CD4-positive, CD25-positive, alpha-beta regulatory T cell (primary cell): ENCODE measurements at regions not wholly inside any gene's neighbourhood (a gene's known extent, or its start where the extent isn't known, plus 50 kb on each side); places are given as distances from the start of the nearest gene placed in this dataset.
A peak's percentile ranks its signal among the peaks of the same experiment; 100 is the strongest.

ENCODE experiments used
- ATAC-seq, 2 donors: fragments of 150-1000 bp; cut with Tn5 transposase; one replicate each; pipeline ENCODE4 v1.10.0; 2021; ENCODE audit warnings: low read depth in 2 of 2, moderate number of reproducible peaks in 2 of 2, moderate library complexity in 1 of 2
- DNase-seq, 3 donors: peaks; one replicate each; pipeline versions ENCODE4 v3.0.0 to v3.0.0-alpha.2; 2012 to 2022; ENCODE audit warnings: mixed read lengths in 1 of 3
- H3K27ac ChIP-seq: one replicate; pipeline ENCODE4 v1.7.0; 2013; ENCODE audit warnings: mild to moderate bottlenecking, low read length; ENCODE audit not compliant: insufficient read depth, poor library complexity, severe bottlenecking
- H3K27me3 ChIP-seq: one replicate; pipeline ENCODE4 v1.7.0; 2013; ENCODE audit warnings: low read length; ENCODE audit not compliant: control insufficient read depth, insufficient read depth
- H3K36me3 ChIP-seq: one replicate; pipeline ENCODE4 v1.7.0; 2013; ENCODE audit warnings: mild to moderate bottlenecking, low read length, moderate library complexity; ENCODE audit not compliant: control insufficient read depth, insufficient read depth
- H3K4me1 ChIP-seq: 2 replicates; pipeline ENCODE4 v1.7.0; 2013; ENCODE audit warnings: mild to moderate bottlenecking, low read length; ENCODE audit not compliant: insufficient read depth, control insufficient read depth, poor library complexity, severe bottlenecking
- H3K4me3 ChIP-seq: one replicate; pipeline ENCODE4 v1.7.0; 2013; ENCODE audit warnings: low read depth, mild to moderate bottlenecking, low read length, moderate library complexity
- H3K9me3 ChIP-seq, 2 experiments: 1 replicate in 1 of 2; 2 replicates in 1 of 2; pipeline ENCODE4 v1.7.0; 2013; ENCODE audit warnings: low read length in 2 of 2, mild to moderate bottlenecking in 1 of 2, moderate library complexity in 1 of 2; ENCODE audit not compliant: control insufficient read depth in 2 of 2
- H3K27ac Mint-ChIP-seq, 3 donors: one replicate each; pipeline ENCODE4 v1.8.0; 2020 to 2022; ENCODE audit warnings: mild to moderate bottlenecking in 3 of 3, mixed read lengths in 3 of 3, moderate library complexity in 2 of 3
- H3K27me3 Mint-ChIP-seq: one replicate; pipeline ENCODE4 v1.8.0; 2022; ENCODE audit warnings: mild to moderate bottlenecking, mixed read lengths
- H3K36me3 Mint-ChIP-seq: one replicate; pipeline ENCODE4 v1.8.0; 2020; ENCODE audit warnings: mixed read lengths
- H3K4me1 Mint-ChIP-seq, 4 donors: one replicate each; pipeline ENCODE4 v1.8.0; 2020 to 2022; ENCODE audit warnings: mixed read lengths in 4 of 4, mild to moderate bottlenecking in 1 of 4
- H3K4me3 Mint-ChIP-seq, 4 donors: one replicate each; pipeline ENCODE4 v1.8.0; 2020 to 2022; ENCODE audit warnings: mild to moderate bottlenecking in 4 of 4, mixed read lengths in 4 of 4, moderate library complexity in 3 of 4
- H3K9me3 Mint-ChIP-seq, 7 donors: one replicate each; pipeline ENCODE4 v1.8.0; 2020 to 2022; ENCODE audit warnings: mixed read lengths in 7 of 7, mild to moderate bottlenecking in 3 of 7, moderate library complexity in 2 of 7

- no peak overlapping the region for H3K4me3 Mint-ChIP-seq
- H3K4me3 ChIP-seq, result no peak overlapping the region
- no peaks in the 10 kb centered on the region for H3K36me3 Mint-ChIP-seq
- peaks cover 0 to 2% (median 0%) of the 10 kb centered on the region in 4 donors for H3K4me1 Mint-ChIP-seq
- no peak overlapping the region for H3K27ac ChIP-seq
- H3K9me3 Mint-ChIP-seq, result peaks cover 0 to 2% (median 0%) of the 10 kb centered on the region in 7 donors
- no peak overlapping the region for H3K27ac Mint-ChIP-seq
- ATAC-seq (no peak), DNase-seq (no peak)
- no peaks in the 10 kb centered on the region for H3K36me3 ChIP-seq
- H3K4me1 ChIP-seq, result no peaks in the 10 kb centered on the region
- no peaks in the 10 kb centered on the region for H3K27me3 Mint-ChIP-seq
- H3K27me3 ChIP-seq, result no peaks in the 10 kb centered on the region
- H3K9me3 ChIP-seq, result no peaks in the 10 kb centered on the region
Measured at GRCh38 chr21:32137931-32138330, 140.9 kb downstream of the MIS18A start.

- no peaks in the 10 kb centered on the region for H3K27me3 ChIP-seq
- no peak overlapping the region for H3K27ac ChIP-seq
- no peaks in the 10 kb centered on the region for H3K36me3 Mint-ChIP-seq
- ATAC-seq (no peak), DNase-seq (peak in 1 of 3 donors; percentile 1)
- no peaks in the 10 kb centered on the region for H3K27me3 Mint-ChIP-seq
- no peaks in the 10 kb centered on the region for H3K9me3 ChIP-seq
- peaks cover 0 to 2% (median 0%) of the 10 kb centered on the region in 4 donors for H3K4me1 Mint-ChIP-seq
- H3K4me3 ChIP-seq, result no peak overlapping the region
- H3K4me3 Mint-ChIP-seq, result no peak overlapping the region
- no peaks in the 10 kb centered on the region for H3K36me3 ChIP-seq
- peak overlapping the region in 1 of 3 donors; percentile 68 for H3K27ac Mint-ChIP-seq
- no peaks in the 10 kb centered on the region for H3K4me1 ChIP-seq
- H3K9me3 Mint-ChIP-seq, result peaks cover 0 to 2% (median 0%) of the 10 kb centered on the region in 7 donors
Measured at GRCh38 chr21:32137266-32137665, 141.6 kb downstream of the MIS18A start.

GRCh38 chr21:32136546-32136945, 142.3 kb downstream of the MIS18A start:
- Histone ChIP-seq H3K4me1 (no peaks in the 10 kb centered on the region), H3K9me3 (no peaks in the 10 kb centered on the region), H3K36me3 (no peaks in the 10 kb centered on the region), H3K4me3 (no peak overlapping the region), H3K27me3 (no peaks in the 10 kb centered on the region), H3K27ac (no peak overlapping the region)
- H3K27me3 Mint-ChIP-seq, result no peaks in the 10 kb centered on the region
- no peaks in the 10 kb centered on the region for H3K36me3 Mint-ChIP-seq
- DNase-seq (no peak), ATAC-seq (no peak)
- H3K27ac Mint-ChIP-seq, result no peak overlapping the region
- H3K9me3 Mint-ChIP-seq, result peaks cover 0 to 2% (median 0%) of the 10 kb centered on the region in 7 donors
- no peak overlapping the region for H3K4me3 Mint-ChIP-seq
- H3K4me1 Mint-ChIP-seq, result peaks cover 0 to 2% (median 0%) of the 10 kb centered on the region in 4 donors

DNA sequence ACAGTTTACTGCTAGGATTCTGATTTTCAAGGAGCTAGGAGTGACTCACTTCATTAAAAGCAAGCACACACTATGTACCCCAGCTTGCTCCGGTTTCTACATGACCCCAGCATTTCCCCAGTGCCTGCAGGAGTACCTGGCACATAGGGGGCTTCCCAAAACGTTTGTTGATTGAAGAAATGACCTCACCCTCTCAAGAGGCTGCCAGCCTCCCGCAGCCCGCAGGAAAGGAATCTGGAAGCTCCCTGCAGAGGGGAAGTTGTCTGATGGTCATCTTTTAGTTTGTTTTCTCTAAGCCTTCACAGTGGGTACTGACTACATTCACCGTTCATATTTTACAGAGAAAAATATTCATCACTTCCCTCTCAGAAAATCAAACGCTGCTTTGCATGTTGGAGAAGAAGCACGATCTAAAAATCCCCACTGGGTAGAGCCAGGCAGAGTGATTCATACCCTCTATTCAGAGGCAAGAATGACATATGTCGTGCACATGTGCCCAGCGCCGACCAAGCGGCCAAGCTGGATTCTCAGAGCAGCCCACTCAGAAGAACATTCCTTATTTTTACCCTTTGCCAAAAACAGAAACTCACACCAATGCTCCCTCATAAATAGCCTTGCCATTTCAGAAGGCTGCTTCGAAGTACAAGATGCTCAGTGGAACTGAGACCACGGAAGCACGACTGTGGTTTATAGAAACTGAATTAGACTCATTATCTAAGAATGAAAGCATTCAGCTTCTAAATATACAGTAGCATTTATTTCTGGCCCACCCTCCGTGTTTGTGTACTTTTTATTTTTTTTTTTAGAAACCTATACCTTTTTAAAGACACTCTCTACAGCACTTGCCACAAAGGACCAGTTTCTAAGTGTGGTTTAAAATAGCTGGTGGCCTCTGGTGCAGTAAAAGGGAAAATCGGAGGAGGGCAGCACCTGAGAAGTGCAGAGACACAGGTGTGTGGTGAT, 143.2 kb downstream of the MIS18A start:
- H3K27ac ChIP-seq, result no peak overlapping the region
- no peaks in the 10 kb centered on the region for H3K27me3 Mint-ChIP-seq
- H3K36me3 Mint-ChIP-seq, result no peaks in the 10 kb centered on the region
- H3K4me1 Mint-ChIP-seq, result peaks cover 0 to 2% (median 0%) of the 10 kb centered on the region in 4 donors
- no peak overlapping the region for H3K4me3 Mint-ChIP-seq
- ATAC-seq, result no peak
- H3K36me3 ChIP-seq, result no peaks in the 10 kb centered on the region
- H3K4me3 ChIP-seq, result no peak overlapping the region
- no peak for DNase-seq
- H3K4me1 ChIP-seq, result no peaks in the 10 kb centered on the region
- H3K27me3 ChIP-seq, result no peaks in the 10 kb centered on the region
- H3K27ac Mint-ChIP-seq, result no peak overlapping the region
- no peaks in the 10 kb centered on the region for H3K9me3 ChIP-seq
- H3K9me3 Mint-ChIP-seq, result peaks cover 0 to 5% (median 0%) of the 10 kb centered on the region in 7 donors

DNA sequence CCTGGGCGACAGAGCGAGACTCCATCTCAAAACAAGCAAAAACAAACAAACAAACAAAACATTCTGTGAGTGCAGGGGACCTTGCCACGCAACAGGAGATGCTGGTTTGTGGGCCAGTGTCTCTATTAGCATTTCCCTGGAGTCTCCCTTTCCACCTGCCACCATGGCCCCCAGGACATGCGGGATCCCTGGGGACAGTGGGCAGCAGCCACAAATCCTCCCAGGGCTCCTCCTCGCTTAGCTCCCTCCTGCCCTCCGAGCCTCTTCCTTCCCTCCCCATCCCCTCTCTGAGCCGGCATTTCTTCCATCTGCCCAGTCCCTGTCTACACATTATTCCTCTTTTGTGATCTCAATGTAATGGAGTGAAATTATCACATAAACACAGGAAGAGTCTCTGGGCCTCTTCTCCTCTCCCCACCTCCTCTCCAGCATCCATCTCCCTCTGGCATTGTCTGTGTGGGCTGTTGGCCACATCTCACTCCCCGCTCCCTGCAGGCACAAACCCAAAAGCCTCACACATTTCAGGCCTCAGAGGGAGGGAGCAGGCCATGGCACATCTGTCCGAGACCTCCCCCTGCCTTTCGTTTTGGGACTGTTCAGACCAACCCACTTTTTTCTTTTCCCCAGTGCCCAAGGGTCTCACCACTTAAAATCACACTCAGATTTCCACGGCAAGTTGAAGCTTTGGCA, 144.3 kb downstream of the MIS18A start:
- Mint-ChIP-seq H3K27ac (no peak overlapping the region), H3K36me3 (no peaks in the 10 kb centered on the region), H3K4me1 (peaks cover 0 to 2% (median 0%) of the 10 kb centered on the region in 4 donors), H3K9me3 (peaks cover 0 to 5% (median 0%) of the 10 kb centered on the region in 7 donors), H3K4me3 (no peak overlapping the region), H3K27me3 (no peaks in the 10 kb centered on the region)
- no peaks in the 10 kb centered on the region for H3K36me3 ChIP-seq
- H3K4me3 ChIP-seq, result no peak overlapping the region
- no peaks in the 10 kb centered on the region for H3K9me3 ChIP-seq
- no peak for ATAC-seq
- no peak overlapping the region for H3K27ac ChIP-seq
- H3K27me3 ChIP-seq, result no peaks in the 10 kb centered on the region
- DNase-seq, result no peak
- no peaks in the 10 kb centered on the region for H3K4me1 ChIP-seq

- Mint-ChIP-seq H3K36me3 (no peaks in the 10 kb centered on the region), H3K4me3 (no peak overlapping the region), H3K27me3 (no peaks in the 10 kb centered on the region), H3K27ac (no peak overlapping the region), H3K4me1 (peaks cover 0 to 2% (median 0%) of the 10 kb centered on the region in 4 donors), H3K9me3 (peaks cover 0 to 8% (median 3%) of the 10 kb centered on the region in 7 donors)
- no peak overlapping the region for H3K27ac ChIP-seq
- H3K4me3 ChIP-seq, result no peak overlapping the region
- H3K36me3 ChIP-seq, result no peaks in the 10 kb centered on the region
- no peak for ATAC-seq
- no peaks in the 10 kb centered on the region for H3K4me1 ChIP-seq
- H3K27me3 ChIP-seq, result no peaks in the 10 kb centered on the region
- DNase-seq, result no peak
- H3K9me3 ChIP-seq, result no peaks in the 10 kb centered on the region
Measured at GRCh38 chr21:32132881-32133280, 146.0 kb downstream of the MIS18A start.

- Histone ChIP-seq H3K36me3 (no peaks in the 10 kb centered on the region), H3K9me3 (no peaks in the 10 kb centered on the region), H3K27ac (no peak overlapping the region), H3K4me3 (no peak overlapping the region), H3K4me1 (no peaks in the 10 kb centered on the region), H3K27me3 (no peaks in the 10 kb centered on the region)
- no peaks in the 10 kb centered on the region for H3K27me3 Mint-ChIP-seq
- H3K4me3 Mint-ChIP-seq, result no peak overlapping the region
- H3K27ac Mint-ChIP-seq, result no peak overlapping the region
- peaks cover 0 to 8% (median 3%) of the 10 kb centered on the region in 7 donors for H3K9me3 Mint-ChIP-seq
- DNase-seq (no peak), ATAC-seq (no peak)
- H3K36me3 Mint-ChIP-seq, result no peaks in the 10 kb centered on the region
- peaks cover 0 to under 1% (median 0%) of the 10 kb centered on the region in 4 donors for H3K4me1 Mint-ChIP-seq
Measured at GRCh38 chr21:32132409-32132808, 146.4 kb downstream of the MIS18A start.
